Left ventricle myocardium inferior (tissue), 1 donor: ENCODE measurements at regions not wholly inside any gene's neighbourhood (a gene's known extent, or its start where the extent isn't known, plus 50 kb on each side); places are given as distances from the start of the nearest gene placed in this dataset.

ENCODE experiments used
- DNase-seq: peaks from one replicate; pipeline ENCODE4 v3.0.0-alpha.2; 2020
- H3K27ac ChIP-seq: fragments of 200-600 bp; replicated peaks from 2 replicates; pipeline ENCODE4 v1.8.0; 2021
- H3K27me3 ChIP-seq: fragments of 200-600 bp; 2 replicates; pipeline ENCODE4 v1.8.0; 2021; ENCODE audit warnings: low read depth
- H3K36me3 ChIP-seq: fragments of 200-600 bp; 2 replicates; pipeline ENCODE4 v1.8.0; 2021
- H3K4me1 ChIP-seq: fragments of 200-600 bp; 2 replicates; pipeline ENCODE4 v1.8.0; 2021
- H3K4me3 ChIP-seq: fragments of 200-600 bp; 2 replicates; pipeline ENCODE4 v1.8.0; 2021; ENCODE audit warnings: mild to moderate bottlenecking, moderate library complexity
- H3K9me3 ChIP-seq: fragments of 200-600 bp; replicated peaks from 2 replicates; pipeline ENCODE4 v1.8.0; 2021
- CTCF ChIP-seq: fragments of 200-600 bp; IDR thresholded peaks from 2 replicates; pipeline ENCODE4 v1.8.0; 2021; ENCODE audit warnings: antibody characterized with exemption, mild to moderate bottlenecking, borderline replicate concordance
- intact Hi-C: fragments of 100-400 bp; cut with micrococcal nuclease; formaldehyde crosslinking; loops from one replicate; pipeline ENCODE4 v1.11.0; 2022
- donor health status: DM: no; HTN: yes; CAD: no; lungs with severe emphysema.

- DNase-seq, result no peak
- no peak overlapping the region for H3K27ac ChIP-seq
- no peaks in the 10 kb centered on the region for H3K36me3 ChIP-seq
- no peaks in the 10 kb centered on the region for H3K27me3 ChIP-seq
- H3K4me1 ChIP-seq, result no peaks in the 10 kb centered on the region
- no peak overlapping the region for H3K4me3 ChIP-seq
- H3K9me3 ChIP-seq, result no peaks in the 10 kb centered on the region
- intact Hi-C loops, result no loop called here
- no peak for TF ChIP-seq CTCF
These were observed 120.4 kb upstream of the NEDD4L start for GRCh38 chr18:57923611-57924010.

- intact Hi-C loops, result no loop called here
- TF ChIP-seq CTCF, result no peak
- no peak overlapping the region for H3K27ac ChIP-seq
- no peaks in the 10 kb centered on the region for H3K4me1 ChIP-seq
- no peaks in the 10 kb centered on the region for H3K9me3 ChIP-seq
- no peak overlapping the region for H3K4me3 ChIP-seq
- DNase-seq, result no peak
- no peaks in the 10 kb centered on the region for H3K36me3 ChIP-seq
- H3K27me3 ChIP-seq, result no peaks in the 10 kb centered on the region
These were observed 119.8 kb upstream of the ATP8B1 start for GRCh38 chr18:57922885-57923284.

- H3K36me3 ChIP-seq, result no peaks in the 10 kb centered on the region
- intact Hi-C loops, result no loop called here
- H3K9me3 ChIP-seq, result no peaks in the 10 kb centered on the region
- H3K4me1 ChIP-seq, result no peaks in the 10 kb centered on the region
- no peak for DNase-seq
- H3K27me3 ChIP-seq, result no peaks in the 10 kb centered on the region
- TF ChIP-seq CTCF, result no peak
- H3K27ac ChIP-seq, result no peak overlapping the region
- no peak overlapping the region for H3K4me3 ChIP-seq
These were observed 118.6 kb upstream of the ATP8B1 start for GRCh38 chr18:57921708-57922107.

GRCh38 chr18:57920036-57920435 is 116.9 kb upstream of the ATP8B1 start:
- H3K4me1 ChIP-seq, result no peaks in the 10 kb centered on the region
- intact Hi-C loops, result no loop called here
- H3K27ac ChIP-seq, result no peak overlapping the region
- H3K27me3 ChIP-seq, result no peaks in the 10 kb centered on the region
- TF ChIP-seq CTCF, result no peak
- no peaks in the 10 kb centered on the region for H3K9me3 ChIP-seq
- H3K36me3 ChIP-seq, result no peaks in the 10 kb centered on the region
- DNase-seq, result no peak
- H3K4me3 ChIP-seq, result no peak overlapping the region

GRCh38 chr18:57918601-57919000 is 115.5 kb upstream of the ATP8B1 start:
- Histone ChIP-seq H3K9me3 (no peaks in the 10 kb centered on the region), H3K27me3 (no peaks in the 10 kb centered on the region), H3K36me3 (no peaks in the 10 kb centered on the region), H3K27ac (no peak overlapping the region), H3K4me1 (no peaks in the 10 kb centered on the region), H3K4me3 (no peak overlapping the region)
- TF ChIP-seq CTCF, result no peak
- no peak for DNase-seq
- intact Hi-C loops, result no loop called here

- no peaks in the 10 kb centered on the region for H3K36me3 ChIP-seq
- TF ChIP-seq CTCF, result no peak
- intact Hi-C loops, result no loop called here
- no peak overlapping the region for H3K27ac ChIP-seq
- DNase-seq, result no peak
- no peaks in the 10 kb centered on the region for H3K4me1 ChIP-seq
- H3K9me3 ChIP-seq, result no peaks in the 10 kb centered on the region
- no peak overlapping the region for H3K4me3 ChIP-seq
- no peaks in the 10 kb centered on the region for H3K27me3 ChIP-seq
These were observed 113.6 kb upstream of the ATP8B1 start for GRCh38 chr18:57916684-57917083.
